ENCODE measurements at regions not wholly inside any gene's neighbourhood (a gene's known extent, or its start where the extent isn't known, plus 50 kb on each side); places are given as distances from the start of the nearest gene placed in this dataset.

DNA sequence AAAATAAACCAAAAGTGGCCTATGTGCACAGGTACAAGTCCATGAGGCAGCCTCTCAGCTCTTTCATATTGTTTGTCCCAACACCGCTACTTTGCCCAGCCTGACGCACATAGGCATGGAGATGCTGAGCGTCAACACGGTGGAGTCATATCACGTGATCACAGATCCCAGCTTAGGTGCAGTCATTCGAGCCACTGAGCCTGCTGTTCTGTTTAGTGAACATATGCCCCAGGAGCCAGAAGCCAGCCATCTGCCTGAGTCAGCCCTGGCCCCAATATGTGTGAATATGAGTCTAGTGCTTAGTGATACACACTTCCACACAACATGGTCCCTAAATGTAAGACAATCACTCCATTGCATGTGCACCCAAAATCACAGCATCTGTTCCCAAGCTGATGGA lies 88.2 kb upstream of the LCLAT1 start:
- TF ChIP-seq, protein P1, sequence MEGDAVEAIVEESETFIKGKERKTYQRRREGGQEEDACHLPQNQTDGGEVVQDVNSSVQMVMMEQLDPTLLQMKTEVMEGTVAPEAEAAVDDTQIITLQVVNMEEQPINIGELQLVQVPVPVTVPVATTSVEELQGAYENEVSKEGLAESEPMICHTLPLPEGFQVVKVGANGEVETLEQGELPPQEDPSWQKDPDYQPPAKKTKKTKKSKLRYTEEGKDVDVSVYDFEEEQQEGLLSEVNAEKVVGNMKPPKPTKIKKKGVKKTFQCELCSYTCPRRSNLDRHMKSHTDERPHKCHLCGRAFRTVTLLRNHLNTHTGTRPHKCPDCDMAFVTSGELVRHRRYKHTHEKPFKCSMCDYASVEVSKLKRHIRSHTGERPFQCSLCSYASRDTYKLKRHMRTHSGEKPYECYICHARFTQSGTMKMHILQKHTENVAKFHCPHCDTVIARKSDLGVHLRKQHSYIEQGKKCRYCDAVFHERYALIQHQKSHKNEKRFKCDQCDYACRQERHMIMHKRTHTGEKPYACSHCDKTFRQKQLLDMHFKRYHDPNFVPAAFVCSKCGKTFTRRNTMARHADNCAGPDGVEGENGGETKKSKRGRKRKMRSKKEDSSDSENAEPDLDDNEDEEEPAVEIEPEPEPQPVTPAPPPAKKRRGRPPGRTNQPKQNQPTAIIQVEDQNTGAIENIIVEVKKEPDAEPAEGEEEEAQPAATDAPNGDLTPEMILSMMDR (conservative IDR thresholded peaks at IDR 0.05; ENCODE audit: low read length): no peak
- no peak for TF ChIP-seq EZH2phosphoT487 (IDR thresholded peaks at IDR 0.05; ENCODE audit: borderline replicate concordance, low read depth, low read length)
